ENCODE measurements at regions not wholly inside any gene's neighbourhood (a gene's known extent, or its start where the extent isn't known, plus 50 kb on each side); places are given as distances from the start of the nearest gene placed in this dataset.

DNA sequence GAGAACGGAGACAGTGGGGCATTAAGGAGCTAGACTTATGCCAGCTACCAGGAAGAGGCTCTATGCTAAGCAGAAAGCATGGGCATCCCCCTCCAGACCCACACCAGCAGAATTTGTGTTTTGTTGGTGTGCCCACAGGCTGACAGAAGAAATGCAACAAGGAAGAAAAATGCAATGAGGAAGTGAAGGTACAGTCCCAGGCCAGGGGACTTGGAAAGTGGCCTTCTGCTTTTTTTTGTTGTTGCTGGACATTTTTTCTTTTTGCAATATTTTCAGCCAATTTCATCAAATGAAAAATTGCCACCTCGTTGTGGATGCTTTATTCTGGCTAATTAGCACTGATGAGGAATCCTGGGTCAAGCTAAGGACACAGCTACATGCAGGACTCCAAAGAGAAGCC, 167.7 kb downstream of the TSHZ3 start:
- Histone ChIP-seq H3K27ac (ENCODE audit: low read depth in 1 of 2, low read length in 2 of 2) (no peak overlapping the region), H4K20me1 (ENCODE audit: insufficient read depth, low read length) (no peaks in the 10 kb centered on the region), H3K36me3 (replicated peaks in 1 of 2; ENCODE audit: control insufficient read depth in 1 of 2, insufficient read depth in 2 of 2, low read length in 2 of 2) (no peaks in the 10 kb centered on the region), H3K4me3 (replicated peaks in 1 of 3; ENCODE audit: low read depth in 2 of 3, low read length in 3 of 3) (no peak overlapping the region), H3K79me2 (ENCODE audit: insufficient read depth, low read length) (no peaks in the 10 kb centered on the region), H3K4me1 (ENCODE audit: control insufficient read depth in 1 of 2, insufficient read depth in 2 of 2, low read length in 2 of 2) (no peaks in the 10 kb centered on the region), H3K27me3 (ENCODE audit: control insufficient read depth in 2 of 2, insufficient read depth in 2 of 2, low read length in 2 of 2) (no peaks in the 10 kb centered on the region), H3K4me2 (replicated peaks; ENCODE audit: extremely low read depth, low read length, poor library complexity, severe bottlenecking) (no peak overlapping the region), H3K9ac (ENCODE audit: insufficient read depth, low read length, poor library complexity, severe bottlenecking) (no peak overlapping the region), H3K9me3 (replicated peaks in 1 of 2; ENCODE audit: control insufficient read depth in 1 of 2, insufficient read depth in 1 of 2, low read length in 2 of 2) (no peaks in the 10 kb centered on the region), H2AFZ (ENCODE audit: insufficient read depth, low read depth, low read length, poor library complexity, severe bottlenecking) (no peak overlapping the region)
- intact Hi-C loops (cut with micrococcal nuclease) = no loop called here
- Mint-ChIP-seq H3K4me3 (no peak overlapping the region), H3K27ac (peak overlapping the region in 2 of 7 donors; percentile 27 to 41), H3K9me3 (peaks cover 0 to 5% (median 0%) of the 10 kb centered on the region in 7 donors), H3K36me3 (no peaks in the 10 kb centered on the region), H3K27me3 (ENCODE audit: low read depth in 3 of 3) (peaks cover 0 to 13% (median 3%) of the 10 kb centered on the region in 3 donors), H3K4me1 (peaks cover 2% of the 10 kb centered on the region)
- DNase-seq = peak in 1 of 3 donors; percentile 9
- TF ChIP-seq, protein P1, sequence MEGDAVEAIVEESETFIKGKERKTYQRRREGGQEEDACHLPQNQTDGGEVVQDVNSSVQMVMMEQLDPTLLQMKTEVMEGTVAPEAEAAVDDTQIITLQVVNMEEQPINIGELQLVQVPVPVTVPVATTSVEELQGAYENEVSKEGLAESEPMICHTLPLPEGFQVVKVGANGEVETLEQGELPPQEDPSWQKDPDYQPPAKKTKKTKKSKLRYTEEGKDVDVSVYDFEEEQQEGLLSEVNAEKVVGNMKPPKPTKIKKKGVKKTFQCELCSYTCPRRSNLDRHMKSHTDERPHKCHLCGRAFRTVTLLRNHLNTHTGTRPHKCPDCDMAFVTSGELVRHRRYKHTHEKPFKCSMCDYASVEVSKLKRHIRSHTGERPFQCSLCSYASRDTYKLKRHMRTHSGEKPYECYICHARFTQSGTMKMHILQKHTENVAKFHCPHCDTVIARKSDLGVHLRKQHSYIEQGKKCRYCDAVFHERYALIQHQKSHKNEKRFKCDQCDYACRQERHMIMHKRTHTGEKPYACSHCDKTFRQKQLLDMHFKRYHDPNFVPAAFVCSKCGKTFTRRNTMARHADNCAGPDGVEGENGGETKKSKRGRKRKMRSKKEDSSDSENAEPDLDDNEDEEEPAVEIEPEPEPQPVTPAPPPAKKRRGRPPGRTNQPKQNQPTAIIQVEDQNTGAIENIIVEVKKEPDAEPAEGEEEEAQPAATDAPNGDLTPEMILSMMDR (IDR thresholded peaks at IDR 0.05) = no peak
- no CpG with 5 or more reads among the region's 2 CpGs for WGBS (ENCODE audit: insufficient coverage)

DNA sequence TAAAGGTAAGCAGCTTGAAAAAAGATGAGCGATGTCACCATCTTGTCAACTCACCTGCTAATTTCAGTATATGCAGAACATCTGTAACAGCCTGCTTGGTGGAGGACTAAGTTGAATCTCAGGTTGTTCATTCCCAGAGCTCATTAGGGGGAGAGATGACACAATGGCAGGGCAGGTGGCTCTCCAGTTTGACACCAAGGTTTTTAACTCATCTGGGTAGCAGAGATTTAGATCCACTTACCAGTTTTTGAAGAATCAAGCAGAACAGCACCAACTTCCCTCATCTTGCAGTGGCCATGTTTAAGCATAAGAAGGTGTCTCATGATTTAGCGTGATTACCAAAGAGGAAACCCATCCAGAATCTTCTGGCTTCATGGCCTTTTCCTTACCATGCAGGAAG, 168.3 kb downstream of the TSHZ3 start:
- intact Hi-C loops (cut with micrococcal nuclease) = no loop called here
- no peak overlapping the region for H3K27ac ChIP-seq (ENCODE audit: low read depth in 1 of 2, low read length in 2 of 2)
- no peak overlapping the region for H3K4me3 ChIP-seq (replicated peaks in 1 of 3; ENCODE audit: low read depth in 2 of 3, low read length in 3 of 3)
- H3K4me1 ChIP-seq (ENCODE audit: control insufficient read depth in 1 of 2, insufficient read depth in 2 of 2, low read length in 2 of 2) = no peaks in the 10 kb centered on the region
- Mint-ChIP-seq H3K27me3 (ENCODE audit: low read depth in 3 of 3) (peaks cover 0 to 13% (median 3%) of the 10 kb centered on the region in 3 donors), H3K9me3 (peaks cover 0 to 6% (median 0%) of the 10 kb centered on the region in 7 donors), H3K4me3 (no peak overlapping the region), H3K4me1 (peaks cover 2% of the 10 kb centered on the region), H3K36me3 (no peaks in the 10 kb centered on the region), H3K27ac (no peak overlapping the region)
- H3K9ac ChIP-seq (ENCODE audit: insufficient read depth, low read length, poor library complexity, severe bottlenecking) = no peak overlapping the region
- TF ChIP-seq, protein P1 (IDR thresholded peaks at IDR 0.05) = no peak
- H3K4me2 ChIP-seq (replicated peaks; ENCODE audit: extremely low read depth, low read length, poor library complexity, severe bottlenecking) = no peak overlapping the region
- WGBS (ENCODE audit: insufficient coverage) = 71% methylated on average over 1 of the region's 2 CpGs
- DNase-seq = no peak
- H3K79me2 ChIP-seq (ENCODE audit: insufficient read depth, low read length) = no peaks in the 10 kb centered on the region
- H3K9me3 ChIP-seq (replicated peaks in 1 of 2; ENCODE audit: control insufficient read depth in 1 of 2, insufficient read depth in 1 of 2, low read length in 2 of 2) = no peaks in the 10 kb centered on the region
- no peaks in the 10 kb centered on the region for H3K27me3 ChIP-seq (ENCODE audit: control insufficient read depth in 2 of 2, insufficient read depth in 2 of 2, low read length in 2 of 2)
- no peaks in the 10 kb centered on the region for H3K36me3 ChIP-seq (replicated peaks in 1 of 2; ENCODE audit: control insufficient read depth in 1 of 2, insufficient read depth in 2 of 2, low read length in 2 of 2)
- no peaks in the 10 kb centered on the region for H4K20me1 ChIP-seq (ENCODE audit: insufficient read depth, low read length)
- no peak overlapping the region for H2AFZ ChIP-seq (ENCODE audit: insufficient read depth, low read depth, low read length, poor library complexity, severe bottlenecking)
